ENCODE measurements at regions not wholly inside any gene's neighbourhood (a gene's known extent, or its start where the extent isn't known, plus 50 kb on each side); places are given as distances from the start of the nearest gene placed in this dataset.
"Not testable (repeated sequence)": the region's sequence is repeated elsewhere in the genome, so short reads cannot be mapped to it uniquely, and the experiment has no call there.

DNA sequence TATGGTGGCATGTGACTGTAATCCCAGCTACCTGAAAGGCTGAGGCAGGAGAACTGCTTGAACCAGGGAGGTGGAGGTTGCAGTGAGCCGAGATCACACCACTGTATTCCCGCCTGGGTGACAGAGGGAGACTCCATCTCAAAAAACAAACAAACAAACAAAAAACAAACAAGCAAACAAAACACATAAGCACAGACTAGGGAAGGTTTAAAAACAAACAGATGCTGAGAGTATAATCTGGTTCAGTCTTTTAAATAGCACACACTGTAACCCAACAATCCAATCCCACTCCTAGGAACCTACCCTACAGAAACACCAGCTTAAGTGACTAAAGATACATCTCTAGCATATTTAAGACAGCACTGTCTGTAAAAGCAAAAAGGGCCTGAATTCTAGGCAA lies 82.8 kb upstream of the PLEKHM1 start:
- TF ChIP-seq, protein P1, sequence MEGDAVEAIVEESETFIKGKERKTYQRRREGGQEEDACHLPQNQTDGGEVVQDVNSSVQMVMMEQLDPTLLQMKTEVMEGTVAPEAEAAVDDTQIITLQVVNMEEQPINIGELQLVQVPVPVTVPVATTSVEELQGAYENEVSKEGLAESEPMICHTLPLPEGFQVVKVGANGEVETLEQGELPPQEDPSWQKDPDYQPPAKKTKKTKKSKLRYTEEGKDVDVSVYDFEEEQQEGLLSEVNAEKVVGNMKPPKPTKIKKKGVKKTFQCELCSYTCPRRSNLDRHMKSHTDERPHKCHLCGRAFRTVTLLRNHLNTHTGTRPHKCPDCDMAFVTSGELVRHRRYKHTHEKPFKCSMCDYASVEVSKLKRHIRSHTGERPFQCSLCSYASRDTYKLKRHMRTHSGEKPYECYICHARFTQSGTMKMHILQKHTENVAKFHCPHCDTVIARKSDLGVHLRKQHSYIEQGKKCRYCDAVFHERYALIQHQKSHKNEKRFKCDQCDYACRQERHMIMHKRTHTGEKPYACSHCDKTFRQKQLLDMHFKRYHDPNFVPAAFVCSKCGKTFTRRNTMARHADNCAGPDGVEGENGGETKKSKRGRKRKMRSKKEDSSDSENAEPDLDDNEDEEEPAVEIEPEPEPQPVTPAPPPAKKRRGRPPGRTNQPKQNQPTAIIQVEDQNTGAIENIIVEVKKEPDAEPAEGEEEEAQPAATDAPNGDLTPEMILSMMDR (conservative IDR thresholded peaks at IDR 0.05; ENCODE audit: low read depth, low read length): not testable (repeated sequence)
- not testable (repeated sequence) for TF ChIP-seq EZH2 (IDR thresholded peaks at IDR 0.05; ENCODE audit: low read length, unreplicated experiment)
